BJ (cell line): ENCODE measurements at regions not wholly inside any gene's neighbourhood (a gene's known extent, or its start where the extent isn't known, plus 50 kb on each side); places are given as distances from the start of the nearest gene placed in this dataset.

Experiments used
- CTCF ChIA-PET: fragments of 350-600 bp; formaldehyde crosslinking; extraction: SDS; loops from one replicate; lab custom pipeline; 2021; ENCODE audit warnings: antibody characterized with exemption, inconsistent platforms; lab: Yijun Ruan, JAX
- POLR2A ChIA-PET: fragments of 300-600 bp; sonication (Branson Sonifier 250); formaldehyde crosslinking; extraction: SDS; loops from one replicate; lab custom pipeline; 2021; ENCODE audit warnings: antibody characterized with exemption; lab: Charles Lee
- DNase-seq: peaks from one replicate; pipeline ENCODE4 v3.0.0-alpha.2; 2011; ENCODE audit warnings: low read depth
- H3K27me3 ChIP-seq: 2 replicates; pipeline ENCODE4 v1.6.0; 2011; ENCODE audit warnings: low read length; ENCODE audit not compliant: control insufficient read depth, insufficient read depth
- H3K36me3 ChIP-seq: 2 replicates; pipeline ENCODE4 v1.5.1; 2011; ENCODE audit warnings: low read length; ENCODE audit not compliant: control insufficient read depth, insufficient read depth
- H3K4me3 ChIP-seq: 2 replicates; pipeline ENCODE4 v1.5.1; 2011; ENCODE audit warnings: low read depth, mild to moderate bottlenecking, control low read depth, low read length
- TF ChIP-seq, protein P1 (sequence below): IDR thresholded peaks from 2 replicates; pipeline ENCODE4 v1.5.1; 2011; ENCODE audit warnings: low read depth, mild to moderate bottlenecking, control low read depth, inconsistent platforms, low read length, moderate library complexity; ENCODE audit not compliant: insufficient read depth

DNA sequence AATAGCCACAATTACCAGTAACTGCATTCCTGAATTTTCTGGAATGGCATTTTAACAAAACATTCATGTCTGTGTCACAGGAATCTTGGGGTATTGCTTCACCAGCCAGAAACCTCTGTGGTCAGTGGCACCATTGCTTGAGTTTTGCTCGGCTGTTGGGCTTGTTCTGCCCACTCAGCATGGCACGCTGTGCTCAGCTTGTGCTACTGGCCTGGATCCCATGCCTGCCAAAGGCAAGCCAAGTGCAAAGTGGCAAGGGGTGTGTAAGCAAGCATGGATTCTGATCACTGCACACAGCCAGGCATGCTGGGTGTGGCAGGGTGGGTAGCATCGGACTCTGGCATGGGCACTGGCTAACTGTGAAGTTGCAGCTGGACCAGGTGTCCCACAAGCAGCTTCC, 1150.9 kb downstream of the MRPL39 start:
- ChIA-PET CTCF (no interaction called here), POLR2A (no interaction called here)
- no peak for DNase-seq
- Histone ChIP-seq H3K36me3 (no peaks in the 10 kb centered on the region), H3K4me3 (no peak overlapping the region), H3K27me3 (no peaks in the 10 kb centered on the region)
- TF ChIP-seq, protein P1, sequence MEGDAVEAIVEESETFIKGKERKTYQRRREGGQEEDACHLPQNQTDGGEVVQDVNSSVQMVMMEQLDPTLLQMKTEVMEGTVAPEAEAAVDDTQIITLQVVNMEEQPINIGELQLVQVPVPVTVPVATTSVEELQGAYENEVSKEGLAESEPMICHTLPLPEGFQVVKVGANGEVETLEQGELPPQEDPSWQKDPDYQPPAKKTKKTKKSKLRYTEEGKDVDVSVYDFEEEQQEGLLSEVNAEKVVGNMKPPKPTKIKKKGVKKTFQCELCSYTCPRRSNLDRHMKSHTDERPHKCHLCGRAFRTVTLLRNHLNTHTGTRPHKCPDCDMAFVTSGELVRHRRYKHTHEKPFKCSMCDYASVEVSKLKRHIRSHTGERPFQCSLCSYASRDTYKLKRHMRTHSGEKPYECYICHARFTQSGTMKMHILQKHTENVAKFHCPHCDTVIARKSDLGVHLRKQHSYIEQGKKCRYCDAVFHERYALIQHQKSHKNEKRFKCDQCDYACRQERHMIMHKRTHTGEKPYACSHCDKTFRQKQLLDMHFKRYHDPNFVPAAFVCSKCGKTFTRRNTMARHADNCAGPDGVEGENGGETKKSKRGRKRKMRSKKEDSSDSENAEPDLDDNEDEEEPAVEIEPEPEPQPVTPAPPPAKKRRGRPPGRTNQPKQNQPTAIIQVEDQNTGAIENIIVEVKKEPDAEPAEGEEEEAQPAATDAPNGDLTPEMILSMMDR: no peak

- DNase-seq: no peak
- Histone ChIP-seq H3K27me3 (no peaks in the 10 kb centered on the region), H3K4me3 (no peak overlapping the region), H3K36me3 (no peaks in the 10 kb centered on the region)
- CTCF ChIA-PET: no interaction called here
- POLR2A ChIA-PET: no interaction called here
- TF ChIP-seq, protein P1: no peak
Observed at GRCh38 chr21:24450119-24450518, 1157.2 kb downstream of the MRPL39 start.

GRCh38 chr21:24445517-24445916, 1161.8 kb downstream of the MRPL39 start:
- ChIA-PET CTCF (no interaction called here), POLR2A (no interaction called here)
- H3K27me3 ChIP-seq: no peaks in the 10 kb centered on the region
- DNase-seq: no peak
- TF ChIP-seq, protein P1: no peak
- no peak overlapping the region for H3K4me3 ChIP-seq
- H3K36me3 ChIP-seq: no peaks in the 10 kb centered on the region

DNA sequence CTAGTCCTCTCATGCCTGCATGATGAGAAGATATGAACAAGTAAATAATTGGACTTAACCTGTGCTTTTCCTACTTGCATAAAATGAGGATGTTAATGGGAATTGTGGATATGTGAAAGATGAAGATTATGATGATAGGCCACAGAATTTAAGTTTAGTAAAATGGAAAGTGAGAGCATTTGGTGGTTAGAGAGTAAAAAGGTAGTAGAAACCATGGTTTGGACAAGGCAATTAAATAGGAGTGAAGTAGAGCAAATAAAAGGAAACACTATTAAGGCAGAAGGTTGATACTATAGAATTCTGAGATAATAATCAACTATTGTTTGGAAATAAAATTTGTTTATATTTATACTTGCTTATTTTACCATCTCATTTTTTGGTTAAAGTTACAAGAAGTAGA, 1162.5 kb downstream of the MRPL39 start:
- CTCF ChIA-PET: no interaction called here
- TF ChIP-seq, protein P1: no peak
- no peaks in the 10 kb centered on the region for H3K36me3 ChIP-seq
- H3K4me3 ChIP-seq: no peak overlapping the region
- POLR2A ChIA-PET: no interaction called here
- no peaks in the 10 kb centered on the region for H3K27me3 ChIP-seq
- no peak for DNase-seq

DNA sequence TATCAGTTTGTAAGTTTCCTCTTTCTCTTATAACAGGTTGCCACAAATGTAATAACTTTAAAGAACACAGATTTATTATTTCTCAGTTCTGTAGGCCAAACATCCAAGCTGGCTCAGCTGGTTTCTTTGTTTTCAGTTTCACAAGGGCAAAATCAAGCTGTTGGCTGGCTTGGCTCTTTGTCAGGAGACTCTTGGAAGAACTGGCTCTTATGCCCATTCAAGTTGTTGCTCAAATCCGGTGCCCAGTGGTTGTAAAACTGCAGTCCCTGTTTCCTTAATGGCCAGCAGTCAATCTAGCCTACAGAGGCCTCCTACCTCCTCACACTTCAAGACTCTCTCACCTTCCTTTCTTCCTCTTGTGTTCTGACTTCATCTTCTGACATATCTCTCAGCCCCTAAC, 1171.0 kb downstream of the MRPL39 start:
- no peak for DNase-seq
- POLR2A ChIA-PET: no interaction called here
- TF ChIP-seq, protein P1: no peak
- Histone ChIP-seq H3K4me3 (no peak overlapping the region), H3K27me3 (no peaks in the 10 kb centered on the region), H3K36me3 (no peaks in the 10 kb centered on the region)
- CTCF ChIA-PET: no interaction called here
